AG09319 (cell line): ENCODE measurements at regions not wholly inside any gene's neighbourhood (a gene's known extent, or its start where the extent isn't known, plus 50 kb on each side); places are given as distances from the start of the nearest gene placed in this dataset.

ENCODE experiments used
- DNase-seq: peaks from one replicate; pipeline ENCODE4 v3.0.0-alpha.2; 2010; ENCODE audit warnings: low read depth; ENCODE audit errors: extremely low read depth
- TF ChIP-seq, protein P1 (sequence below): IDR thresholded peaks from 2 replicates; pipeline ENCODE4 v1.5.1; 2011; ENCODE audit warnings: low read depth, mild to moderate bottlenecking, inconsistent platforms, low read length, moderate library complexity

- TF ChIP-seq, protein P1, sequence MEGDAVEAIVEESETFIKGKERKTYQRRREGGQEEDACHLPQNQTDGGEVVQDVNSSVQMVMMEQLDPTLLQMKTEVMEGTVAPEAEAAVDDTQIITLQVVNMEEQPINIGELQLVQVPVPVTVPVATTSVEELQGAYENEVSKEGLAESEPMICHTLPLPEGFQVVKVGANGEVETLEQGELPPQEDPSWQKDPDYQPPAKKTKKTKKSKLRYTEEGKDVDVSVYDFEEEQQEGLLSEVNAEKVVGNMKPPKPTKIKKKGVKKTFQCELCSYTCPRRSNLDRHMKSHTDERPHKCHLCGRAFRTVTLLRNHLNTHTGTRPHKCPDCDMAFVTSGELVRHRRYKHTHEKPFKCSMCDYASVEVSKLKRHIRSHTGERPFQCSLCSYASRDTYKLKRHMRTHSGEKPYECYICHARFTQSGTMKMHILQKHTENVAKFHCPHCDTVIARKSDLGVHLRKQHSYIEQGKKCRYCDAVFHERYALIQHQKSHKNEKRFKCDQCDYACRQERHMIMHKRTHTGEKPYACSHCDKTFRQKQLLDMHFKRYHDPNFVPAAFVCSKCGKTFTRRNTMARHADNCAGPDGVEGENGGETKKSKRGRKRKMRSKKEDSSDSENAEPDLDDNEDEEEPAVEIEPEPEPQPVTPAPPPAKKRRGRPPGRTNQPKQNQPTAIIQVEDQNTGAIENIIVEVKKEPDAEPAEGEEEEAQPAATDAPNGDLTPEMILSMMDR: no peak
- DNase-seq: no peak
These were observed 378.6 kb upstream of the SLC14A2 start for GRCh38 chr18:45236676-45237075.

GRCh38 chr18:45237343-45238098, 377.8 kb upstream of the SLC14A2 start:
- no peak for DNase-seq
- TF ChIP-seq, protein P1: no peak

DNA sequence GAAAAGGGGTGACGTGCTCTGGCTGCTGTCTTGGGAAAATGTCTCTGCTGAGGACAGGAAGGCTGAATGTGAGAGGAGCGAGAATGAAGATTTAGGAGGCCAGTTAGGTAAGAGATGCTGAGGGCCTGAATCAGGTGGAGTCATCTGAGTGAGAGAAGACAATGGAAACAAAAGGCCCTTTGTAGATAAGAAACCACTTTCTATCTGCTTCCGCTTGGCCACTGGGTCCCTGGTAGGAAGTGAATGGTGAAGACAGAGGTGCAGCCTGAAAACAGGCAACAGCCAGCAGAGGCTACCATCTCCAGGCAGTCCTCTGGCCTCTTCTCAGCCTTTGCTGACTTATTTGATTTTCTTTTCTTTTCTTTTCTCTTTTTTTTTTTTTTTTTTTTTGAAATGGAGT, 374.0 kb upstream of the SLC14A2 start:
- TF ChIP-seq, protein P1: no peak
- no peak for DNase-seq

- TF ChIP-seq, protein P1: no peak
These were observed 373.2 kb upstream of the SLC14A2 start for GRCh38 chr18:45241982-45242565.

GRCh38 chr18:45243340-45244110, 371.8 kb upstream of the SLC14A2 start:
- TF ChIP-seq, protein P1: no peak
- no peak for DNase-seq

More at GRCh38 chr18:45241982-45242565, 373.2 kb upstream of the SLC14A2 start:
- no peak for DNase-seq

- no peak for DNase-seq
- TF ChIP-seq, protein P1: no peak
These were observed 370.2 kb upstream of the SLC14A2 start for GRCh38 chr18:45245091-45245511.
